ENCODE measurements at regions not wholly inside any gene's neighbourhood (a gene's known extent, or its start where the extent isn't known, plus 50 kb on each side); places are given as distances from the start of the nearest gene placed in this dataset.

DNA sequence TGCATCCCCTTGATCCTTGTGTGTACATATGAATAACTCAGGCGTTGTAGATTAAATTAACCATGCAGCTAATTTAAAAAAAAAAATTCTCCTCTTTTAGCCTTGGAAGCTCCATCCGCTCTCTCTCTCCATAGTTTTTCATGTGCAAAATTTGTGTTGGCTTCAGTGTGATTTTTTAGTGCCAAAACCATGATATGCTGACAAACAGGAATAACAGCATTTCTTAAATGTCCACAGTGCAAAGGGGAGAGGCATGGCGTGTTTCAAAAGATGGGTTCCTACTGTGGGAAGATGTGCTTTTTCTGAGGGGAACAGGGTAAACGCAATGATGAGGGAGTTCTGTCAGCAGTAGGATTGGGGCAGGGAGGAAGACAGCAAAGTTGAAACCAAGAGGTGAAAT lies 247.0 kb downstream of the ICOS start:
- Histone ChIP-seq H3K9me3 (no peaks in the 10 kb centered on the region), H3K27ac (no peak overlapping the region), H3K36me3 (no peaks in the 10 kb centered on the region), H3K27me3 (no peaks in the 10 kb centered on the region), H3K4me3 (no peak overlapping the region), H3K4me1 (peaks cover 0 to 15% (median 0%) of the 10 kb centered on the region in 3 donors)
- no peak for DNase-seq
- TF ChIP-seq, protein P1, sequence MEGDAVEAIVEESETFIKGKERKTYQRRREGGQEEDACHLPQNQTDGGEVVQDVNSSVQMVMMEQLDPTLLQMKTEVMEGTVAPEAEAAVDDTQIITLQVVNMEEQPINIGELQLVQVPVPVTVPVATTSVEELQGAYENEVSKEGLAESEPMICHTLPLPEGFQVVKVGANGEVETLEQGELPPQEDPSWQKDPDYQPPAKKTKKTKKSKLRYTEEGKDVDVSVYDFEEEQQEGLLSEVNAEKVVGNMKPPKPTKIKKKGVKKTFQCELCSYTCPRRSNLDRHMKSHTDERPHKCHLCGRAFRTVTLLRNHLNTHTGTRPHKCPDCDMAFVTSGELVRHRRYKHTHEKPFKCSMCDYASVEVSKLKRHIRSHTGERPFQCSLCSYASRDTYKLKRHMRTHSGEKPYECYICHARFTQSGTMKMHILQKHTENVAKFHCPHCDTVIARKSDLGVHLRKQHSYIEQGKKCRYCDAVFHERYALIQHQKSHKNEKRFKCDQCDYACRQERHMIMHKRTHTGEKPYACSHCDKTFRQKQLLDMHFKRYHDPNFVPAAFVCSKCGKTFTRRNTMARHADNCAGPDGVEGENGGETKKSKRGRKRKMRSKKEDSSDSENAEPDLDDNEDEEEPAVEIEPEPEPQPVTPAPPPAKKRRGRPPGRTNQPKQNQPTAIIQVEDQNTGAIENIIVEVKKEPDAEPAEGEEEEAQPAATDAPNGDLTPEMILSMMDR (IDR thresholded peaks at IDR 0.05): no peak
- no peak for TF ChIP-seq POLR2A (IDR thresholded peaks at IDR 0.05)
- intact Hi-C loops (cut with DNase I): no loop called here
- 18 to 39% methylated on average over 4 of the region's 4 CpGs for WGBS, 2 donors

DNA sequence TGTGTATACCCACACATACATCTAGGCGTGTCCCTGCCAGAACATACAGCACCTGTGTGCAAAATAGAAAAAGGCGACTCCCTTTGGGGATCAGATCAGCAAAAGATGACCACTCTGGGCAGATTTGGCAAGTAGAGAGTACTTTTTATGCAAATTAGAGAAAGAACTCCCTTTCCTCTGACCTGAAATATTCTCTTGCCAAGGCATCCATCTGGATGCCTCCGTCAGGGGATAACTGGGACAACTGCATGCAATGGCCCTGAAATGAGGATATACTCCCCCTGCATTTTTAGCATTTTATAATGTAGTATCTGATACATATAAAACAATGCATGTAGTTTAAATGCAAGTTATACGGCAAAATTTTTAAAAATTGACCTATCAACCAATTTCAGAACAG lies 247.7 kb downstream of the ICOS start:
- no peaks in the 10 kb centered on the region for H3K36me3 ChIP-seq
- no peaks in the 10 kb centered on the region for H3K9me3 ChIP-seq
- intact Hi-C loops (cut with DNase I): no loop called here
- no peak for DNase-seq
- H3K4me3 ChIP-seq: no peak overlapping the region
- no peak overlapping the region for H3K27ac ChIP-seq
- no peaks in the 10 kb centered on the region for H3K27me3 ChIP-seq
- 74 to 79% methylated on average over 4 of the region's 4 CpGs for WGBS, 2 donors
- H3K4me1 ChIP-seq: peaks cover 0 to 15% (median 0%) of the 10 kb centered on the region in 3 donors
- TF ChIP-seq, protein P1 (IDR thresholded peaks at IDR 0.05): no peak
- no peak for TF ChIP-seq POLR2A (IDR thresholded peaks at IDR 0.05)

DNA sequence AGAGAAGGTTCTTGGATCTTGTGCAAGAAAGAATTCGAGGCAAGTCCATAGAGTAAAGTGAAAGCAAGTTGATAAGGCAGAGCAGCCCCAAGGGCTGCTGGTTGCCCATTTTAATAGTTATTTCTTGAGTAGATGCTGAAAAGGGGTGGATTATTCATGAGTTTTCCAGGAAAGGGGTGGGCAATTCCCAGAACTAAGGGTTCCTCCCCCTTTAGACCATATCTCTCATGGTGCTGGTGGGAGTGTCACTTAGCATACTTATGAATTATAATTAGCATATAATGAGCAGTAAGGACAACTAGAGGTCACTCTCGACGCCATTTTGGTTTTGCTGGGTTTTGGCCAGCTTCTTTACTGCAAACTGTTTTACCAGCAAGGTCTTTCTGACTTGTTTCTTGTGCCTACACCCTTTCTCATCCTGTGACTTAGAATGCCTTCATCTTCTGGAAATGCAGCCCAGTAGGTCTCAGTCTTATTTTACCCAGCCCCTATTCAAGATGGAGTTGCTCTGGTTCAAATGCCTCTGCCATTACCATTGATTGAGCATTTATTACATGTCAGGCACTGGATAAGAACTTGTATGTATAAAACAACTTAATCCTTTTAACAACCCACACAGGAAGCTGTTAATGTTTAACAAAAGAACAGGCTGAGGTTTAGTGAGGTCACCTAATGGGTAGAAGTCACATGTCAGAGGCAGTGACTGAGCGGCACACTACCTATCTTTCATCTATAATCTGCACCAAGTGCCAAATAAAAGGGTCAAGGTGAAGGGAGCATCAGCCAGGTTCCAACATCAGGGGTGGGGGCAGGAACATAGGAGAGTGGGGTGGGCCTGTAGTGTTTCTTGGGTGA lies 250.9 kb downstream of the ICOS start:
- H3K27ac ChIP-seq: no peak overlapping the region
- H3K36me3 ChIP-seq: no peaks in the 10 kb centered on the region
- H3K9me3 ChIP-seq: no peaks in the 10 kb centered on the region
- no peak for DNase-seq
- no peaks in the 10 kb centered on the region for H3K27me3 ChIP-seq
- 60 to 79% methylated on average over 4 of the region's 4 CpGs for WGBS, 2 donors
- no peak for TF ChIP-seq POLR2A (IDR thresholded peaks at IDR 0.05)
- TF ChIP-seq, protein P1 (IDR thresholded peaks at IDR 0.05): no peak
- intact Hi-C loops (cut with DNase I): no loop called here
- no peak overlapping the region for H3K4me3 ChIP-seq
- peaks cover 0 to 15% (median 0%) of the 10 kb centered on the region in 3 donors for H3K4me1 ChIP-seq

DNA sequence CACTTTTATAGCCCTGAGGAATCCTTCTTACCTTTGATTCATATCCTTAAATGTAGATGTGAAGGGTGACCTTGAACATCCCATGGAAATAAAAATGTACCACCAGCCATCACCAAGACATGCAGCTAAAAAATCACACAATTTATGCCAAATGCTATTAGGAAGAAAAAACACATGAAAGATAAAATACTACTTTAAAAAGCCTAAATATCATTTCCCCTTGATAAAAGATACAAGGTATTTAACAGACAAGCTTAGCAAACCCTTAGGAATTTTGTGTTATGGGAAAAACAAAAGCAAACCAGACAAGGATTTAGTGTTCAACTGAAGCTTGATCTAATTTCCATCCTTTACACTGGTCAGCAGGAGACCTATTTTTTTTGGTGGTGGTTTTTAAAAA lies 255.0 kb downstream of the ICOS start:
- H3K9me3 ChIP-seq: no peaks in the 10 kb centered on the region
- H3K36me3 ChIP-seq: no peaks in the 10 kb centered on the region
- intact Hi-C loops (cut with DNase I): no loop called here
- H3K4me3 ChIP-seq: no peak overlapping the region
- no peak overlapping the region for H3K27ac ChIP-seq
- no peak for DNase-seq
- H3K4me1 ChIP-seq: no peaks in the 10 kb centered on the region
- TF ChIP-seq, protein P1 (IDR thresholded peaks at IDR 0.05): no peak
- TF ChIP-seq POLR2A (IDR thresholded peaks at IDR 0.05): no peak
- no peaks in the 10 kb centered on the region for H3K27me3 ChIP-seq

DNA sequence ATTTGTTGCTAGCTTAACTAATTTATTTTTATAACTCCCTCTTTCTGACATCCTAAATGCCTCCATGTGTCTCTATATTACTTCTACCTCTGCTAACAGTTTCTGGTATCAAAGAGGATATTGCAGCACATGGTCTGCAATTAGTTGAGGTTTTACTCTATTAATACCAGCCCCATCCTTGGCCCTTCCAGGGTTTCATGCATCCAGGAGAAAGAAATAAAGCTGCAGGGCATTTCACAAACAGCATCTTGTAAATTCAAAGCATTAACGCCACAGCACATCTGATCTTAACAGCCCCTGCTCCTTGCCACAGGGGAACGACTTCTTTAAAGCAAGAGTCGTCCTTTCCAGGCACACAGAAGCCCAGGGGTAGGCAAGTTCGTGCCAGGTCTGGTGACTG lies 258.9 kb downstream of the ICOS start:
- Histone ChIP-seq H3K27ac (no peak overlapping the region), H3K9me3 (no peaks in the 10 kb centered on the region), H3K36me3 (no peaks in the 10 kb centered on the region), H3K27me3 (no peaks in the 10 kb centered on the region), H3K4me1 (no peaks in the 10 kb centered on the region), H3K4me3 (no peak overlapping the region)
- intact Hi-C loops (cut with DNase I): no loop called here
- no peak for DNase-seq
- TF ChIP-seq, protein P1 (IDR thresholded peaks at IDR 0.05): no peak
- no peak for TF ChIP-seq POLR2A (IDR thresholded peaks at IDR 0.05)
- WGBS, 2 donors: 61 to 79% methylated on average over 4 of the region's 4 CpGs
